ENCODE measurements at regions not wholly inside any gene's neighbourhood (a gene's known extent, or its start where the extent isn't known, plus 50 kb on each side); places are given as distances from the start of the nearest gene placed in this dataset.

DNA sequence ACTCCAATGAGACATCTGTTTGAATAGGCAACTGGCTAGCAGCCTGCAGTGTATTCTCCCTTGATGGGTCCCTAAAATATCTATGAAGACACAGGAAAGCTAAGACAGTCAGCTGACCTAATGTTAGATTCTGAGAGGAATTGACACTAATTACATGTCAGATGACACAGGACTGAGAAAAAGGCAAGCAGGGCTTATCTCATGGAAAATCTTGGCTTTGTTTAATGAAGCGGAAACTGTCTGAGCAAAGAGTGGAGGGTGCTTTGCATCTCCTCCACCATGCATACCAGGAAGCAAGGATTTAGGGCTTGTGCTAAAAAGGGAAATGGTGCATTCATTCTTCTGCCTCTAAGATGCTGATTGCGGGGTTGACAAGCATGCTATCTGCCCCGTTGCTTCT lies 135.5 kb upstream of the GLI3 start:
- TF ChIP-seq, protein P1, sequence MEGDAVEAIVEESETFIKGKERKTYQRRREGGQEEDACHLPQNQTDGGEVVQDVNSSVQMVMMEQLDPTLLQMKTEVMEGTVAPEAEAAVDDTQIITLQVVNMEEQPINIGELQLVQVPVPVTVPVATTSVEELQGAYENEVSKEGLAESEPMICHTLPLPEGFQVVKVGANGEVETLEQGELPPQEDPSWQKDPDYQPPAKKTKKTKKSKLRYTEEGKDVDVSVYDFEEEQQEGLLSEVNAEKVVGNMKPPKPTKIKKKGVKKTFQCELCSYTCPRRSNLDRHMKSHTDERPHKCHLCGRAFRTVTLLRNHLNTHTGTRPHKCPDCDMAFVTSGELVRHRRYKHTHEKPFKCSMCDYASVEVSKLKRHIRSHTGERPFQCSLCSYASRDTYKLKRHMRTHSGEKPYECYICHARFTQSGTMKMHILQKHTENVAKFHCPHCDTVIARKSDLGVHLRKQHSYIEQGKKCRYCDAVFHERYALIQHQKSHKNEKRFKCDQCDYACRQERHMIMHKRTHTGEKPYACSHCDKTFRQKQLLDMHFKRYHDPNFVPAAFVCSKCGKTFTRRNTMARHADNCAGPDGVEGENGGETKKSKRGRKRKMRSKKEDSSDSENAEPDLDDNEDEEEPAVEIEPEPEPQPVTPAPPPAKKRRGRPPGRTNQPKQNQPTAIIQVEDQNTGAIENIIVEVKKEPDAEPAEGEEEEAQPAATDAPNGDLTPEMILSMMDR (IDR thresholded peaks at IDR 0.05): no peak

DNA sequence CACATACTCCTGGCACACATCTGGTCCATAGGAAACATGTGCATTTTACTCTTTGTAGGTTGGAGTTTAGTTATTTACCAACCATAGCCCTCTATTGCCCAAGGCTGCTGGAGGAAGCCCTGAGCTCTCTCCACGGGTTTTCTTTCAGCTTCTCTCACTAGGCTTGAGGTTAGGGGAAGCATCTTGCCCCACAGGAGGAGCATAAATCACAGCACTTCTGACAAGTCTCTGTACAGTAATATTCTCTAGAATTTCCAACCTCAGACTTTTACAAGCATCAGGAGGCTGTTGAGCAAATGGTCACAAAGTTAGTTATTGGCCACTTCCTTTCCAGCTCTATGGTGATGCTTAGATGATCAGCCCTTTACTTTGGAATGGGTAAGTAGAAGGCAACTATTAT lies 122.9 kb upstream of the GLI3 start:
- TF ChIP-seq, protein P1 (IDR thresholded peaks at IDR 0.05): no peak

DNA sequence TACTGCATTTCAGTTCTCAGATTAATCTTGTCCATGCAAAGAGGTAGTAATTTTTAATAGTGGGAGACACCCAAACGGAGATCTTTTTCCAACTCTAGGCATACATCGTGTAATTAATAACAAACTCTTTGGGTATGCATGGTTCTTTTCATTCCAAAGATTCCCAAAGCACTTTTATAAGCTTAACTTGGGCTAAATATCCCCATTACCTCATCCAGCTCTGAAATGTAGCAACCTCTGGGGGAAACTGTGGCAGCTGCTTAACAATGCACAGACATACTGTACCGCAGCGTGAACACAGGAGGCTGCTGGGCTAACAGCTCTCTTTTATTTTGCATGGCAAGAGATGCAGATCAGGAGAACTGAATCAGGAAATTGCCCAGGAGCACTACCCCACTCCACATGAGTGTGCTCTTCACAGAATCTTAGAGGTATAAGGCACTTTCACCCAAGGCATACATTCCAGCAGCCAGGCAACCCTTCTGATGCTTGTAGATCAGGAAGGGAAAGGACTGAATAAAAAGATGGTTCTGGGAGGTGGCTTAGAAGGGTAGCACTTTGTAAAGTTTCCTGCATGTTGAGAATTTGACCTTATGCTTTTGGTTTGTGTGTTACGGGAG lies 114.4 kb upstream of the GLI3 start:
- TF ChIP-seq, protein P1 (IDR thresholded peaks at IDR 0.05): no peak

DNA sequence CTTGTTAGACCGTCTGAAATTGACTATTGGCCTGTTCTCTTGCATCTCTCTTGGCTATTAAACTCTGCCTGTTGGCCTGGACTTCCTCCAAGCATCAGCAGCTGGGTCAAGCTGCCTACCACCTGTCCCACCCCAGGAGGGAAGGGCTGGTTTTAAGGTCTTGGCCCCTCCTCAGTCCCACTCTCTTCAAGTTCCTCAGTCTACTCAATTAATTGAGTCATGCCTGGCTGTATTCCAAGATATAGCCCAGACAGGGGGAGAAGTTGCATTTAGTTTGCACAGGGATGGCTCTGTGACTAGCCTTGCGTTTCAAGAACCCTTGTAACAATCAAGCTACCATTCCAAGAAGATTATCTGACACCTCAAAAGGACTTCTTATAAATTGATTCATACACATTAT lies 113.8 kb upstream of the GLI3 start:
- TF ChIP-seq, protein P1 (IDR thresholded peaks at IDR 0.05): no peak

DNA sequence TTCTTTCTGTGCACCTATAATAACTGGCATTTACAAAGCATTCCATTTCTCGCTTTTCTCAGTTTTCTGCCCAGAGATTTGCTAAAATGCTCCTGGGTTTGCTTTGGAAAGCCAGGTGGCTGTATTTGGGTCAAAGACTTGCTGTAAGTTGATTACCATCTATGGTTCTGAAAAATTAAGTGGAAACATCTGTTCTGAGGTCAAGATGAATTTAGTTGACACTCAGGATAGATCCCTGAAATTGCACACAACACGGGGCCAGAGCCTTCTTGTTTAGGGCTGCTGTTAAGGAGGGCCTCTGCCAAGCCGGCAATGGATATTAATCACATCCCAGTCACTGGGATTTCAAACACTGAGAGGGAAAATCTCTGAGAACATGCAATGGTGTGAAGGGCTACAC lies 111.6 kb upstream of the GLI3 start:
- TF ChIP-seq, protein P1 (IDR thresholded peaks at IDR 0.05): no peak

DNA sequence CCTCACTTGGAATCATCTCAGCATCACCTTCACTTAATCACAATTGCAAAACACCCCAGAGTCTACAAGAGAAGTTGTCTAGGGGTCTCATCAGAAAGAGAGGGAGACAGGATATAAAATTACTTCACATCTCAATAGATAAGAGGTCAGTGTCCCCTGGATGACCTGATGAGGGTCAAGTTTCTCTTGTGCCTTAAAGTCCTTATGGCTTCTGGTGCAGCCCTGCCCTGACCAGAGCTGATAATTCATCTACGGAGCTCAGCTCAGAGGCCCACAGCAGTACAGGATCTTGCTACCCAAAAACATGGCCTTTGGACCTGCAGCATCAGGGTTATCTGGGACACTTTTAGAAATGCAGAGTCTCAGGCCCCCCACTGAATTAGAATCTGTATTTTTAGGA lies 111.1 kb upstream of the GLI3 start:
- TF ChIP-seq, protein P1 (IDR thresholded peaks at IDR 0.05): no peak

DNA sequence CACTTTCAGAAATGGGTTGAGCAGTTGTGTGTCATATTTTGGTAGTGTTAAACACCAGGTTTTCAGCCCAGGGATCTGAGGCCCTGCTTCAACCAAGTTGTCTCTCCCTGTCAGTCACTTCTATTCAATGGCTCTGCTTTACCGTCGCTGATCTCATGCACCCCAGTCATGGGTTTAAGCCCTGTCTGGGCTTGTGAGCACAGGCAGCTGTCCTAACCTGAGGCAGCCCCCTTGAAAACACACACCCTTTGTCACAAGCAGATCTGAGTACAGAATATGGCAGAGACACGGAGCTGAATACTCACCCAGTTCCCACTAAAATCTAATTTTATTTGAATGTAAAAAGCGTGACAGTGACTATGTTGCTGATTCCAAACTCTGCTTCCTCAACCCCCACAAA lies 110.6 kb upstream of the GLI3 start:
- TF ChIP-seq, protein P1 (IDR thresholded peaks at IDR 0.05): no peak

All from LNCAP (cell line).